OCI-M1 (cell line): ENCODE measurements at regions not wholly inside any gene's neighbourhood (a gene's known extent, or its start where the extent isn't known, plus 50 kb on each side); places are given as distances from the start of the nearest gene placed in this dataset.
"Not testable (repeated sequence)": the region's sequence is repeated elsewhere in the genome, so short reads cannot be mapped to it uniquely, and the experiment has no call there.

Experiments used
- DNase-seq: peaks from one replicate; lab custom pipeline; 2025; lab: John Stamatoyannopoulos, UW

GRCh38 chr16:86277859-86278258 is 232.5 kb upstream of the FOXF1 start:
- DNase-seq = not testable (repeated sequence)

- DNase-seq = no peak
These were observed 228.9 kb upstream of the FOXF1 start for GRCh38 chr16:86281421-86281820.

- no peak for DNase-seq
These were observed 226.4 kb upstream of the FOXF1 start for GRCh38 chr16:86283944-86284343.

GRCh38 chr16:86285421-86285820 is 224.9 kb upstream of the FOXF1 start:
- DNase-seq = no peak

GRCh38 chr16:86285938-86286921 is 224.1 kb upstream of the FOXF1 start:
- DNase-seq = no peak

- DNase-seq = no peak
These were observed 223.2 kb upstream of the FOXF1 start for GRCh38 chr16:86286991-86287663.

- no peak for DNase-seq
These were observed 222.6 kb upstream of the FOXF1 start for GRCh38 chr16:86287664-86288201.

- no peak for DNase-seq
These were observed 221.5 kb upstream of the FOXF1 start for GRCh38 chr16:86288716-86289294.

GRCh38 chr16:86289304-86289703 is 221.0 kb upstream of the FOXF1 start:
- DNase-seq = no peak

GRCh38 chr16:86289907-86290306 is 220.4 kb upstream of the FOXF1 start:
- no peak for DNase-seq

GRCh38 chr16:86291491-86291890 is 218.8 kb upstream of the FOXF1 start:
- no peak for DNase-seq

- DNase-seq = no peak
These were observed 218.1 kb upstream of the FOXF1 start for GRCh38 chr16:86292171-86292775.

- DNase-seq = no peak
These were observed 217.4 kb upstream of the FOXF1 start for GRCh38 chr16:86292942-86293341.

- DNase-seq = no peak
These were observed 216.4 kb upstream of the FOXF1 start for GRCh38 chr16:86293906-86294305.

GRCh38 chr16:86294535-86295196 is 215.7 kb upstream of the FOXF1 start:
- no peak for DNase-seq

GRCh38 chr16:86296256-86296655 is 214.1 kb upstream of the FOXF1 start:
- DNase-seq = no peak

- no peak for DNase-seq
These were observed 212.9 kb upstream of the FOXF1 start for GRCh38 chr16:86297391-86297790.

GRCh38 chr16:86297866-86298757 is 212.2 kb upstream of the FOXF1 start:
- DNase-seq = no peak

GRCh38 chr16:86298758-86299134 is 211.6 kb upstream of the FOXF1 start:
- no peak for DNase-seq

- DNase-seq = no peak
These were observed 210.3 kb upstream of the FOXF1 start for GRCh38 chr16:86299882-86300610.
